ENCODE measurements at regions not wholly inside any gene's neighbourhood (a gene's known extent, or its start where the extent isn't known, plus 50 kb on each side); places are given as distances from the start of the nearest gene placed in this dataset.

- no peak for TF ChIP-seq CTCF (IDR thresholded peaks at IDR 0.05)
- H3K27ac ChIP-seq: no peak overlapping the region
- intact Hi-C loops (cut with DNase I): no loop called here
- WGBS, 2 donors: 85 to 87% methylated on average over 10 of the region's 10 CpGs
- H3K4me1 ChIP-seq: no peaks in the 10 kb centered on the region
- no peaks in the 10 kb centered on the region for H3K9me3 ChIP-seq
- no peaks in the 10 kb centered on the region for H3K27me3 ChIP-seq
- H3K4me3 ChIP-seq (replicated peaks in 1 of 3): no peak overlapping the region
- H3K36me3 ChIP-seq: no peaks in the 10 kb centered on the region
- no peak for DNase-seq
Observed at GRCh38 chr16:55263271-55264250, 60.4 kb upstream of the IRX6 start.

GRCh38 chr16:55264949-55265348, 59.1 kb upstream of the IRX6 start:
- WGBS, 2 donors: 45 to 50% methylated on average over 7 of the region's 7 CpGs
- no peaks in the 10 kb centered on the region for H3K36me3 ChIP-seq

GRCh38 chr16:55265926-55266325, 58.1 kb upstream of the IRX6 start:
- TF ChIP-seq POLR2A (IDR thresholded peaks at IDR 0.05) (no peak), CTCF (IDR thresholded peaks at IDR 0.05) (no peak)
- 89% methylated on average over 2 of the region's 2 CpGs for WGBS, 2 donors
- intact Hi-C loops (cut with DNase I): no loop called here
- no peaks in the 10 kb centered on the region for H3K36me3 ChIP-seq
- no peak overlapping the region for H3K4me3 ChIP-seq (replicated peaks in 1 of 3)
- H3K27me3 ChIP-seq: no peaks in the 10 kb centered on the region
- H3K27ac ChIP-seq: no peak overlapping the region
- H3K4me1 ChIP-seq: no peaks in the 10 kb centered on the region
- no peaks in the 10 kb centered on the region for H3K9me3 ChIP-seq
- DNase-seq: no peak

More at GRCh38 chr16:55264949-55265348, 59.1 kb upstream of the IRX6 start:
- DNase-seq: peak in 1 of 2 donors; percentile 14
- Histone ChIP-seq H3K4me3 (replicated peaks in 1 of 3) (no peak overlapping the region), H3K27ac (no peak overlapping the region), H3K4me1 (no peaks in the 10 kb centered on the region), H3K9me3 (no peaks in the 10 kb centered on the region), H3K27me3 (no peaks in the 10 kb centered on the region)
- TF ChIP-seq CTCF (IDR thresholded peaks at IDR 0.05) (no peak), POLR2A (IDR thresholded peaks at IDR 0.05) (no peak)
- intact Hi-C loops (cut with DNase I): no loop called here

GRCh38 chr16:55271945-55272513, 52.0 kb upstream of the IRX6 start:
- WGBS, 2 donors: 93% methylated on average over 5 of the region's 5 CpGs
- Histone ChIP-seq H3K27ac (no peak overlapping the region), H3K27me3 (no peaks in the 10 kb centered on the region), H3K9me3 (no peaks in the 10 kb centered on the region), H3K4me3 (replicated peaks in 1 of 3) (no peak overlapping the region), H3K36me3 (no peaks in the 10 kb centered on the region), H3K4me1 (peaks cover 0 to 3% of the 10 kb centered on the region in 2 donors)
- no peak for DNase-seq
- TF ChIP-seq CTCF (IDR thresholded peaks at IDR 0.05) (no peak), POLR2A (IDR thresholded peaks at IDR 0.05) (no peak)
- intact Hi-C loops (cut with DNase I): no loop called here

GRCh38 chr16:55272744-55273143, 51.3 kb upstream of the IRX6 start:
- peaks cover 0 to 3% of the 10 kb centered on the region in 2 donors for H3K4me1 ChIP-seq
- DNase-seq: no peak

More at GRCh38 chr16:55272744-55273143, 51.3 kb upstream of the IRX6 start:
- Histone ChIP-seq H3K27ac (no peak overlapping the region), H3K27me3 (no peaks in the 10 kb centered on the region), H3K36me3 (no peaks in the 10 kb centered on the region), H3K9me3 (no peaks in the 10 kb centered on the region), H3K4me3 (replicated peaks in 1 of 3) (no peak overlapping the region)
- intact Hi-C loops (cut with DNase I): no loop called here
- WGBS, 2 donors: 64 to 80% methylated on average over 1 of the region's 1 CpG
- TF ChIP-seq POLR2A (IDR thresholded peaks at IDR 0.05) (no peak), CTCF (IDR thresholded peaks at IDR 0.05) (no peak)
